ENCODE measurements at regions not wholly inside any gene's neighbourhood (a gene's known extent, or its start where the extent isn't known, plus 50 kb on each side); places are given as distances from the start of the nearest gene placed in this dataset.

DNA sequence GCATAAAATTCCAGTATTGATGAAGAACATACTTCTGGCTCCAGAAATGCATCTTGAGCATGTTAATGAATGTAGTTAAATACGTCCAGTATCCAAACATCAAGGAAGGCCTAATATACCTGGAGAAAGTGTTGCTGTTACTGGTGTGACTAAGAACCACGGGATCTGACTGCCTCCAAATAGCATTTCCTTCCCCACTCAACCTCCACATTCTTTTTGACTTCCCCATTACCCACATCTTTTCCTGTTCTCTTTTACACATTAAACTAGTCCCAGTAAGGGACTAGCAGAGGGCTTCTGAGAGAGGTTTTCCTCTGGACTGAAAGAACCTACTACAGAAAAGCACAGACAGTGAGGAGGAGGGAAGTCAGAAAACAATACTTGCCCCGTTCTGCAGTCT, 482.8 kb upstream of the HTR2C start:
- H3K36me3 ChIP-seq = no peaks in the 10 kb centered on the region
- intact Hi-C loops (cut with DNase I) = no loop called here

DNA sequence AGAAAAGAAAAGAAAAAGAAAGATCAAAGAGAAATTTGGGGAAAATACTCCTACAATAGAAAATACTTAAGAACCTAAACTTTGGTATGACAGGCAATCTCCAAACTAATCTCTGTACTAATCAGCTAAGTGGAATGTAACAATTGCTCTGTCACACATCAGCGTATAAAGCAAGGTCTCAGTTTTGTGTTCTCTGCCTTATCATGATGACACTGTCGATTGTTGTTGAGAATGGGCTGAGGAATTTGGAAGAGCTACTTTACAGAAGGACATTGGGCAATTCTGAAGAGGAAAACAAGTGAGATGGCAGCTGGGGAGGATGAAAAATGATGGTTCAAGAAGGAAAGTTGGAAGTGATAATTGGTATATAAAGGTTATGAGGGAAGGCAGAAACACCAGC, 486.0 kb upstream of the HTR2C start:
- intact Hi-C loops (cut with DNase I) = no loop called here
- Histone ChIP-seq H3K4me3 (no peak overlapping the region), H3K4me1 (replicated peaks) (no peaks in the 10 kb centered on the region), H3K27me3 (replicated peaks; ENCODE audit: insufficient read depth) (no peaks in the 10 kb centered on the region), H3K36me3 (no peaks in the 10 kb centered on the region), H3K9me3 (no peaks in the 10 kb centered on the region), H3K27ac (no peak overlapping the region)
- 40% methylated on average over 2 of the region's 2 CpGs for WGBS
- TF ChIP-seq, protein P1, sequence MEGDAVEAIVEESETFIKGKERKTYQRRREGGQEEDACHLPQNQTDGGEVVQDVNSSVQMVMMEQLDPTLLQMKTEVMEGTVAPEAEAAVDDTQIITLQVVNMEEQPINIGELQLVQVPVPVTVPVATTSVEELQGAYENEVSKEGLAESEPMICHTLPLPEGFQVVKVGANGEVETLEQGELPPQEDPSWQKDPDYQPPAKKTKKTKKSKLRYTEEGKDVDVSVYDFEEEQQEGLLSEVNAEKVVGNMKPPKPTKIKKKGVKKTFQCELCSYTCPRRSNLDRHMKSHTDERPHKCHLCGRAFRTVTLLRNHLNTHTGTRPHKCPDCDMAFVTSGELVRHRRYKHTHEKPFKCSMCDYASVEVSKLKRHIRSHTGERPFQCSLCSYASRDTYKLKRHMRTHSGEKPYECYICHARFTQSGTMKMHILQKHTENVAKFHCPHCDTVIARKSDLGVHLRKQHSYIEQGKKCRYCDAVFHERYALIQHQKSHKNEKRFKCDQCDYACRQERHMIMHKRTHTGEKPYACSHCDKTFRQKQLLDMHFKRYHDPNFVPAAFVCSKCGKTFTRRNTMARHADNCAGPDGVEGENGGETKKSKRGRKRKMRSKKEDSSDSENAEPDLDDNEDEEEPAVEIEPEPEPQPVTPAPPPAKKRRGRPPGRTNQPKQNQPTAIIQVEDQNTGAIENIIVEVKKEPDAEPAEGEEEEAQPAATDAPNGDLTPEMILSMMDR (IDR thresholded peaks at IDR 0.05) = no peak
- no peak for TF ChIP-seq POLR2A (IDR thresholded peaks at IDR 0.05)
- no peak for TF ChIP-seq POLR2AphosphoS5 (IDR thresholded peaks at IDR 0.05)
- DNase-seq (ENCODE audit: low spot score) = no peak

More for the DNA sequence above, 482.8 kb upstream of the HTR2C start:
- Histone ChIP-seq H3K27ac (no peak overlapping the region), H3K9me3 (no peaks in the 10 kb centered on the region), H3K4me1 (replicated peaks) (no peaks in the 10 kb centered on the region), H3K27me3 (replicated peaks; ENCODE audit: insufficient read depth) (no peaks in the 10 kb centered on the region), H3K4me3 (no peak overlapping the region)
- WGBS = 97% methylated on average over 3 of the region's 3 CpGs
- TF ChIP-seq POLR2A (IDR thresholded peaks at IDR 0.05) = no peak
- TF ChIP-seq, protein P1 (IDR thresholded peaks at IDR 0.05) = no peak
- no peak for TF ChIP-seq POLR2AphosphoS5 (IDR thresholded peaks at IDR 0.05)
- no peak for DNase-seq (ENCODE audit: low spot score)

DNA sequence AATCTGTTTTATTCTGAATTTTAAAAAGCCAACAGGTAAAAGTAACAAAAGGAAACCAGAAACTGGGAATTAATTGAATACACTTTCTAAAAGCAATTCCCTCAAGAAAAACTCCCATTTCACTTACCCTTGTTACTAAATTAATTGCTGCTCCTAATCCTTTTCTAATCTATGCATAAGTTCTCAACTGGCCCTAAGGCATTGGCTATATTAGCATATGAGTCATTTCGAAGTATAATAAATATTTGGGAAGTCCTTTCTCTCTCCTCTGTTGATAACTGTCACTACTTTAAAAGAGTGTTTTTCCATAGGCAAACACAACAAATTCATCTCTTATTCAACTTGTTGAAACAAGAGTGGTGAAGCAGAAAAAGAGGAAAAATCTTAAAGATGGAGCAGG, 486.5 kb upstream of the HTR2C start:
- Histone ChIP-seq H3K27ac (no peak overlapping the region), H3K27me3 (replicated peaks; ENCODE audit: insufficient read depth) (no peaks in the 10 kb centered on the region), H3K4me1 (replicated peaks) (no peaks in the 10 kb centered on the region), H3K4me3 (no peak overlapping the region), H3K9me3 (no peaks in the 10 kb centered on the region), H3K36me3 (no peaks in the 10 kb centered on the region)
- no peak for DNase-seq (ENCODE audit: low spot score)
- 55% methylated on average over 1 of the region's 1 CpG for WGBS
- intact Hi-C loops (cut with DNase I) = no loop called here
- TF ChIP-seq, protein P1 (IDR thresholded peaks at IDR 0.05) = no peak
- no peak for TF ChIP-seq POLR2AphosphoS5 (IDR thresholded peaks at IDR 0.05)
- TF ChIP-seq POLR2A (IDR thresholded peaks at IDR 0.05) = no peak

DNA sequence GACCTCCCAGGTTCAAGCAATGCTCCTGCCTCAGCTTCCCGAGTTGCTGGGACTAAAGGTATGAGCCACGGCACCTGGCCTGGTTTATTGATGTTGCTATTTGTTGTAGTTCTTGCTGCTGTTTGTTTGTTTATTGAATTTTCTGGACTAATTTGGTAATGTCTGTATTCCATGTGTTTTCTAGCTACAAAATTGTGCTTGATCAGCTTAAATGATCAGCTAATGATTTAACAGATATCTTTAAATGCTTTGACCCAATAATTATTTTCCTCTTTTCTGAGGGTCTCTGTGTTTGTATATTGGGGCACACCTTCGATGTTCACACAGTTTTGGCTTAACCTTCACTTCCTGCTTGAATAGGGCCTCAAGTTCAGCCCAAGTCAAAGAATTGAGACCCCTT, 488.1 kb upstream of the HTR2C start:
- no peaks in the 10 kb centered on the region for H3K4me1 ChIP-seq (replicated peaks)
- TF ChIP-seq POLR2AphosphoS5 (IDR thresholded peaks at IDR 0.05) (no peak), POLR2A (IDR thresholded peaks at IDR 0.05) (no peak)
- TF ChIP-seq, protein P1 (IDR thresholded peaks at IDR 0.05) = no peak
- no peaks in the 10 kb centered on the region for H3K27me3 ChIP-seq (replicated peaks; ENCODE audit: insufficient read depth)
- intact Hi-C loops (cut with DNase I) = no loop called here
- no peak overlapping the region for H3K27ac ChIP-seq
- 89% methylated on average over 3 of the region's 3 CpGs for WGBS
- H3K36me3 ChIP-seq = no peaks in the 10 kb centered on the region
- no peak for DNase-seq (ENCODE audit: low spot score)
- H3K9me3 ChIP-seq = no peaks in the 10 kb centered on the region
- H3K4me3 ChIP-seq = no peak overlapping the region

DNA sequence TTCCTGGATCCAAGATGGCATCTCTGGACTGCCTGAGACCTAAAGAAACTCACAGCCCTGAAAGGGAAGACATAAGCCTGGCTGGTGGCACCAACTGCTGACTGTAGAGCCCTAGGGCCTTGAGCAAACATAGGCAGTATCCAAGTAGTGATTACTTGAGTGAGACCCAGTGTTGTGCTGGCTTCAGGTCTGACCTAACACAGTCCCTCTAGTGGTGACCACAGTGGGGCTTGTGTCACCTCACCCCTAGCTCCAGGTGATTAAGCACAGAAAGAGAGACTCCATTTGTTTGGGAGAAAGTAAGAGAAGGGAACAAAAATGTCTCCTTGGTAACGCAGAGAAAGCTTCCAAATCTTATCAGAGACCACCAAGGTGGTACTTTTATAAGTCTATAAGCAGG, 496.3 kb upstream of the HTR2C start:
- 100% methylated on average over 1 of the region's 1 CpG for WGBS
- Histone ChIP-seq H3K27me3 (replicated peaks; ENCODE audit: insufficient read depth) (no peaks in the 10 kb centered on the region), H3K36me3 (no peaks in the 10 kb centered on the region), H3K9me3 (no peaks in the 10 kb centered on the region), H3K4me1 (replicated peaks) (no peaks in the 10 kb centered on the region), H3K4me3 (no peak overlapping the region), H3K27ac (no peak overlapping the region)
- TF ChIP-seq POLR2AphosphoS5 (IDR thresholded peaks at IDR 0.05) (no peak), POLR2A (IDR thresholded peaks at IDR 0.05) (no peak)
- TF ChIP-seq, protein P1 (IDR thresholded peaks at IDR 0.05) = no peak
- intact Hi-C loops (cut with DNase I) = no loop called here
- DNase-seq (ENCODE audit: low spot score) = no peak

Data from prostate gland (tissue), 2 donors.